DOHH2 (cell line): ENCODE measurements at regions not wholly inside any gene's neighbourhood (a gene's known extent, or its start where the extent isn't known, plus 50 kb on each side); places are given as distances from the start of the nearest gene placed in this dataset.

Experiments
- H3F3A ChIP-seq: fragments of 200-600 bp; sonication (generic), shearing (Covaris generic); 2 replicates; pipeline ENCODE4 v1.6.0; 2016; ENCODE audit warnings: antibody characterized with exemption, mild to moderate bottlenecking; ENCODE audit not compliant: control insufficient read depth, insufficient read depth
- H3K27ac ChIP-seq: fragments of 200-600 bp; sonication (generic); 2 replicates; pipeline ENCODE4 v1.5.1; 2014; ENCODE audit warnings: low read depth, mild to moderate bottlenecking, low read length, moderate library complexity
- H3K27me3 ChIP-seq: fragments of 200-600 bp; sonication (generic); 2 replicates; pipeline ENCODE4 v1.6.1; 2014; ENCODE audit warnings: mild to moderate bottlenecking, low read length, mixed read lengths; ENCODE audit not compliant: control insufficient read depth
- H3K36me3 ChIP-seq: fragments of 200-600 bp; sonication (generic); 2 replicates; pipeline ENCODE4 v1.6.1; 2014; ENCODE audit warnings: mild to moderate bottlenecking, low read length, moderate library complexity, mixed read lengths; ENCODE audit not compliant: control insufficient read depth
- H3K4me1 ChIP-seq: fragments of 200-600 bp; sonication (generic); 2 replicates; pipeline ENCODE4 v1.6.1; 2014; ENCODE audit warnings: mild to moderate bottlenecking, low read length, mixed read lengths; ENCODE audit not compliant: control insufficient read depth
- H3K4me2 ChIP-seq: fragments of 200-600 bp; sonication (generic); 2 replicates; pipeline ENCODE4 v1.6.0; 2014; ENCODE audit warnings: mild to moderate bottlenecking, low read length, moderate library complexity
- H3K4me3 ChIP-seq: fragments of 200-600 bp; sonication (generic); 2 replicates; pipeline ENCODE4 v1.5.1; 2014; ENCODE audit warnings: mild to moderate bottlenecking, low read length, mixed read lengths
- H3K79me2 ChIP-seq: fragments of 200-600 bp; sonication (generic); 2 replicates; pipeline ENCODE4 v1.6.1; 2014; ENCODE audit warnings: mild to moderate bottlenecking, low read length, mixed read lengths; ENCODE audit not compliant: control insufficient read depth
- H3K9me2 ChIP-seq: fragments of 200-600 bp; sonication (generic); replicated peaks from 2 replicates; pipeline ENCODE4 v1.6.1; 2014; ENCODE audit warnings: mild to moderate bottlenecking, low read length, mixed read lengths; ENCODE audit not compliant: control insufficient read depth
- H3K9me3 ChIP-seq: fragments of 200-600 bp; sonication (generic); 2 replicates; pipeline ENCODE4 v1.6.1; 2014; ENCODE audit warnings: antibody characterized with exemption, low read length, mixed read lengths; ENCODE audit not compliant: control insufficient read depth, insufficient read depth
- H4K20me1 ChIP-seq: fragments of 200-600 bp; sonication (generic); 2 replicates; pipeline ENCODE4 v1.6.0; 2014; ENCODE audit warnings: low read depth, mild to moderate bottlenecking, antibody characterized with exemption, low read length, moderate library complexity; ENCODE audit not compliant: control insufficient read depth, insufficient read depth
- EZH2phosphoT487 ChIP-seq: fragments of 200-600 bp; sonication (generic); IDR thresholded peaks from 2 replicates; pipeline ENCODE4 v1.6.1; 2017; ENCODE audit warnings: borderline replicate concordance, mild to moderate bottlenecking, antibody characterized with exemption, low read length, moderate library complexity, mixed read lengths
- TF ChIP-seq, protein P1 (sequence below): fragments of 200-600 bp; sonication (generic); IDR thresholded peaks from one replicate; pipeline ENCODE4 v1.5.1; 2014; ENCODE audit warnings: antibody characterized with exemption, mild to moderate bottlenecking, low read depth, low read length; ENCODE audit not compliant: poor library complexity, severe bottlenecking

GRCh38 chr2:6442252-6442985 lies 423.3 kb downstream of the CMPK2 start:
- no peak overlapping the region for H3K4me2 ChIP-seq
- H3K4me1 ChIP-seq: peaks cover 8% of the 10 kb centered on the region
- TF ChIP-seq EZH2phosphoT487: no peak
- no peak overlapping the region for H3K4me3 ChIP-seq
- H3K79me2 ChIP-seq: no peaks in the 10 kb centered on the region
- H3K36me3 ChIP-seq: no peaks in the 10 kb centered on the region
- no peaks in the 10 kb centered on the region for H3K9me3 ChIP-seq
- H4K20me1 ChIP-seq: no peaks in the 10 kb centered on the region
- no peaks in the 10 kb centered on the region for H3K27me3 ChIP-seq
- no peaks in the 10 kb centered on the region for H3K9me2 ChIP-seq
- no peaks in the 10 kb centered on the region for H3F3A ChIP-seq
- no peak overlapping the region for H3K27ac ChIP-seq

GRCh38 chr2:6443061-6443823 lies 422.5 kb downstream of the CMPK2 start:
- H3K9me3 ChIP-seq: no peaks in the 10 kb centered on the region
- no peaks in the 10 kb centered on the region for H4K20me1 ChIP-seq
- H3K9me2 ChIP-seq: no peaks in the 10 kb centered on the region
- H3K79me2 ChIP-seq: no peaks in the 10 kb centered on the region
- no peak overlapping the region for H3K27ac ChIP-seq
- no peaks in the 10 kb centered on the region for H3K36me3 ChIP-seq
- H3K4me2 ChIP-seq: no peak overlapping the region
- TF ChIP-seq, protein P1, sequence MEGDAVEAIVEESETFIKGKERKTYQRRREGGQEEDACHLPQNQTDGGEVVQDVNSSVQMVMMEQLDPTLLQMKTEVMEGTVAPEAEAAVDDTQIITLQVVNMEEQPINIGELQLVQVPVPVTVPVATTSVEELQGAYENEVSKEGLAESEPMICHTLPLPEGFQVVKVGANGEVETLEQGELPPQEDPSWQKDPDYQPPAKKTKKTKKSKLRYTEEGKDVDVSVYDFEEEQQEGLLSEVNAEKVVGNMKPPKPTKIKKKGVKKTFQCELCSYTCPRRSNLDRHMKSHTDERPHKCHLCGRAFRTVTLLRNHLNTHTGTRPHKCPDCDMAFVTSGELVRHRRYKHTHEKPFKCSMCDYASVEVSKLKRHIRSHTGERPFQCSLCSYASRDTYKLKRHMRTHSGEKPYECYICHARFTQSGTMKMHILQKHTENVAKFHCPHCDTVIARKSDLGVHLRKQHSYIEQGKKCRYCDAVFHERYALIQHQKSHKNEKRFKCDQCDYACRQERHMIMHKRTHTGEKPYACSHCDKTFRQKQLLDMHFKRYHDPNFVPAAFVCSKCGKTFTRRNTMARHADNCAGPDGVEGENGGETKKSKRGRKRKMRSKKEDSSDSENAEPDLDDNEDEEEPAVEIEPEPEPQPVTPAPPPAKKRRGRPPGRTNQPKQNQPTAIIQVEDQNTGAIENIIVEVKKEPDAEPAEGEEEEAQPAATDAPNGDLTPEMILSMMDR: no peak
- no peak for TF ChIP-seq EZH2phosphoT487
- no peak overlapping the region for H3K4me3 ChIP-seq
- H3K4me1 ChIP-seq: peaks cover 8% of the 10 kb centered on the region
- H3F3A ChIP-seq: no peaks in the 10 kb centered on the region
- no peaks in the 10 kb centered on the region for H3K27me3 ChIP-seq

GRCh38 chr2:6444514-6444913 lies 421.2 kb downstream of the CMPK2 start:
- H3K4me1 ChIP-seq: peaks cover 8% of the 10 kb centered on the region
- H3K4me2 ChIP-seq: no peak overlapping the region
- H4K20me1 ChIP-seq: no peaks in the 10 kb centered on the region

More at GRCh38 chr2:6444514-6444913, 421.2 kb downstream of the CMPK2 start:
- Histone ChIP-seq H3F3A (no peaks in the 10 kb centered on the region), H3K36me3 (no peaks in the 10 kb centered on the region), H3K9me3 (no peaks in the 10 kb centered on the region), H3K27me3 (no peaks in the 10 kb centered on the region), H3K27ac (no peak overlapping the region), H3K4me3 (no peak overlapping the region), H3K9me2 (no peaks in the 10 kb centered on the region), H3K79me2 (no peaks in the 10 kb centered on the region)
- TF ChIP-seq, protein P1: no peak
- no peak for TF ChIP-seq EZH2phosphoT487
